Kidney (tissue), 13 donors: ENCODE measurements at regions not wholly inside any gene's neighbourhood (a gene's known extent, or its start where the extent isn't known, plus 50 kb on each side); places are given as distances from the start of the nearest gene placed in this dataset.

Source experiments
- DNase-seq, 5 donors: peaks; one replicate each; pipeline ENCODE4 v3.0.0-alpha.2; 2013 to 2020
- FAIRE-seq: peaks from 2 replicates; lab custom pipeline; 2012; peaks lifted over from hg19 to GRCh38; lab: Jason Lieb, UNC
- H3K27ac ChIP-seq, 2 donors: one replicate each; pipeline ENCODE4 v1.7.0; 2013; ENCODE audit warnings: low read depth in 2 of 2, low read length in 2 of 2, inconsistent platforms in 1 of 2
- H3K27me3 ChIP-seq: one replicate; pipeline ENCODE4 v1.7.1; 2013; ENCODE audit warnings: low read length, inconsistent platforms; ENCODE audit not compliant: control insufficient read depth, insufficient read depth
- H3K36me3 ChIP-seq, 3 donors: one replicate each; pipeline versions ENCODE4 v1.7.0 to v1.7.1; 2013; ENCODE audit warnings: low read length in 3 of 3, control low read depth in 1 of 3, inconsistent platforms in 1 of 3; ENCODE audit not compliant: insufficient read depth in 3 of 3, control insufficient read depth in 2 of 3
- H3K4me1 ChIP-seq, 3 donors: one replicate each; pipeline versions ENCODE4 v1.7.0 to v1.7.1; 2013; ENCODE audit warnings: low read length in 3 of 3, inconsistent platforms in 1 of 3, low read depth in 1 of 3; ENCODE audit not compliant: control insufficient read depth in 2 of 3, insufficient read depth in 2 of 3
- H3K4me3 ChIP-seq, 3 donors: one replicate each; pipeline versions ENCODE4 v1.7.0 to v1.8.1; 2013; ENCODE audit warnings: low read length in 3 of 3, control low read depth in 1 of 3, inconsistent platforms in 1 of 3
- H3K9ac ChIP-seq, 3 donors: one replicate each; pipeline versions ENCODE4 v1.7.0 to v1.7.1; 2013; ENCODE audit warnings: low read length in 3 of 3, control low read depth in 1 of 3, inconsistent platforms in 1 of 3
- H3K9me3 ChIP-seq, 3 donors: one replicate each; pipeline versions ENCODE4 v1.7.0 to v1.7.1; 2013; ENCODE audit warnings: low read length in 3 of 3, control low read depth in 1 of 3, inconsistent platforms in 1 of 3; ENCODE audit not compliant: control insufficient read depth in 2 of 3, insufficient read depth in 1 of 3
- intact Hi-C: fragments of 100-400 bp; cut with DNase I; formaldehyde crosslinking; loops from one replicate; pipeline ENCODE4 v1.11.1; 2022
- TF ChIP-seq, protein P1 (sequence below): IDR thresholded peaks from 3 replicates; pipeline ENCODE4 v1.5.1; 2012; ENCODE audit warnings: mild to moderate bottlenecking, moderate library complexity, borderline replicate concordance; ENCODE audit not compliant: insufficient read depth; ENCODE audit errors: extremely low read depth
- donor health status: control.
- donor health status: control.
- donor health status: control.
- donor health status: control.
- donor health status: control.
- donor health status: DM: yes; HTN: yes; CAD: no.
- donor health status: Normal renal cell carcinoma (clear cell type).

DNA sequence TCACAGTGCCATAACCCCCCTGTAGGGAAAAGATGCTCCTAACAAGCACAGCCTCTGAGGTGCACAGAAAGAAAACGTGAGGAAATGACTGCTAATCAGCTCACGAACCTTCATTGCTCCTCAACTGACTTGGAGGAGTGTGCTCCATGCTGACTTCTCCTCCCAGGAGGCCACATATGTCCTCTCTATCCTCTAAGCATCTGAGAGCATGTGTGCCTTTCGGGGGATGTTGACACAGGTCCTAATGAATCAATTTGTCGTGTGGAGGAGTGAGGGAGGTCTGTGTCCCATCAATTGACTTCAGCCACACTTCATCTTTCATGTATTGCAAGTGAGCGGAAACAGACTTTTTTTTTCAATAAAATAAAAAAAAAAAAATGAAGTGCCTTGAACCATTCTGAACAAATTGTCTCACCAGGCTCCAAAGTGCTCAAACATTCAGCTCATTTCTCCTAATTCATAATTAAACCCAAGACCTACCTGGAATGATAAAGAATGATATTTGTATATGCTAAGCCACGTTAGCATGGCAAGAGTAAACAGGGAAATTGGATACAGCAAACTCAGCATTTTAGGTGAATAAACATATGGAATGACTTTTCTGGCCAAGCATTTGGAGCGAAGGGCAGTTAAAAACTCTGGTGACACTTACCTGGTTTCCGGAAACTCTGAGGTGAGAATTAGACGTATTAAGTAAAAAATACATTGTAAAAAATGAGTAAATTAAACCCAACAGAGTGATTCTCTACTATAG lies 317.6 kb upstream of the FAT3 start:
- peak in 1 of 5 donors; percentile 11 for DNase-seq
- no peaks in the 10 kb centered on the region for H3K27me3 ChIP-seq
- no peak overlapping the region for H3K9ac ChIP-seq
- no peak overlapping the region for H3K4me3 ChIP-seq
- no peak for FAIRE-seq
- no peaks in the 10 kb centered on the region for H3K9me3 ChIP-seq
- no peaks in the 10 kb centered on the region for H3K36me3 ChIP-seq
- TF ChIP-seq, protein P1, sequence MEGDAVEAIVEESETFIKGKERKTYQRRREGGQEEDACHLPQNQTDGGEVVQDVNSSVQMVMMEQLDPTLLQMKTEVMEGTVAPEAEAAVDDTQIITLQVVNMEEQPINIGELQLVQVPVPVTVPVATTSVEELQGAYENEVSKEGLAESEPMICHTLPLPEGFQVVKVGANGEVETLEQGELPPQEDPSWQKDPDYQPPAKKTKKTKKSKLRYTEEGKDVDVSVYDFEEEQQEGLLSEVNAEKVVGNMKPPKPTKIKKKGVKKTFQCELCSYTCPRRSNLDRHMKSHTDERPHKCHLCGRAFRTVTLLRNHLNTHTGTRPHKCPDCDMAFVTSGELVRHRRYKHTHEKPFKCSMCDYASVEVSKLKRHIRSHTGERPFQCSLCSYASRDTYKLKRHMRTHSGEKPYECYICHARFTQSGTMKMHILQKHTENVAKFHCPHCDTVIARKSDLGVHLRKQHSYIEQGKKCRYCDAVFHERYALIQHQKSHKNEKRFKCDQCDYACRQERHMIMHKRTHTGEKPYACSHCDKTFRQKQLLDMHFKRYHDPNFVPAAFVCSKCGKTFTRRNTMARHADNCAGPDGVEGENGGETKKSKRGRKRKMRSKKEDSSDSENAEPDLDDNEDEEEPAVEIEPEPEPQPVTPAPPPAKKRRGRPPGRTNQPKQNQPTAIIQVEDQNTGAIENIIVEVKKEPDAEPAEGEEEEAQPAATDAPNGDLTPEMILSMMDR, result no peak
- intact Hi-C loops, result no loop called here
- H3K27ac ChIP-seq, result no peak overlapping the region
- no peaks in the 10 kb centered on the region for H3K4me1 ChIP-seq

DNA sequence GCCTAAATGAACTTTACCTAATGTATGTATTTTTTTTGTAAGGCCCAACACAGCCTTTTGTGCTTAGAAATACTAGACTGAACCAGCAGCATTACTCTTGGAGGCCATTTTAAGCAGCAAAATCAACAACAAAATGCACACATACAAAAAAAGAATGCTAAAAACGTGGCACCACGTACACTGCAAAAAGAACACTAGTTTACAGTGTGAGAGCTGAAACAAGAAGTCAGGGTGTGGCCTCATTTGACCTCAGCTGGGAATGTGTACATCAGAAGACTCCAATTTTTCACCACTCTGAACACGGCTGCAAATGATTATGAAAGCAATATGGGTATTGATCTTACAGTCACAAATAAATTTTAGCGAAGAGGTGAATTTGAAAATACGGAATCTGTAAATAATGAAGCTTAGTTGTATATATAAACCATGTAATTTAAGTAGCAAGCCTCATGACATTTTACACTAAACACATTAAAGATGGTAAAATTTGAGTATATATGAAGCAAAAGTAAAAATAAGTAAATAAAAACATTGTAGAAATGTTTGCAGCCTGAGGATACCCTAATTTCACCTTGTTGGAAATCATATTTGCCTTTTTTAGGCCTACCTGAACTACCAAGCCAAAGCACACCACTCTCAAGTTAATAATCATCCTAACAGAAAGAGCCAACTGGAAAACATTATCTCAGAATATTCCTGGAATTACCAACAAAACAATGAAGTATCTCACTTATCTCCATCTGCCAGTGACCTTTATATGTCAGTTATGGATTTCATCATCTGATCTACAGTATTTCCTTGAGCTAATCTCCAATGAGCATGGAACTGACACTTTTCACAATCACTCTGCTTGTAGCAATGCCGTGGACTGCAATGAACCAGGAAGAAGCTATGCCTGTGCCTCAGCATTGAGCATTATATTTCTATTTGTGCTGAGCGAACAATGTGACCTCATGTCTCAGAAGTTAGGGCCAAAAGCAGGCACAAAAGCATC lies 319.5 kb upstream of the FAT3 start:
- TF ChIP-seq, protein P1, result no peak
- intact Hi-C loops, result no loop called here
- Histone ChIP-seq H3K9ac (no peak overlapping the region), H3K36me3 (no peaks in the 10 kb centered on the region), H3K27ac (no peak overlapping the region), H3K9me3 (no peaks in the 10 kb centered on the region), H3K4me3 (no peak overlapping the region), H3K4me1 (no peaks in the 10 kb centered on the region), H3K27me3 (no peaks in the 10 kb centered on the region)
- no peak for FAIRE-seq
- no peak for DNase-seq

DNA sequence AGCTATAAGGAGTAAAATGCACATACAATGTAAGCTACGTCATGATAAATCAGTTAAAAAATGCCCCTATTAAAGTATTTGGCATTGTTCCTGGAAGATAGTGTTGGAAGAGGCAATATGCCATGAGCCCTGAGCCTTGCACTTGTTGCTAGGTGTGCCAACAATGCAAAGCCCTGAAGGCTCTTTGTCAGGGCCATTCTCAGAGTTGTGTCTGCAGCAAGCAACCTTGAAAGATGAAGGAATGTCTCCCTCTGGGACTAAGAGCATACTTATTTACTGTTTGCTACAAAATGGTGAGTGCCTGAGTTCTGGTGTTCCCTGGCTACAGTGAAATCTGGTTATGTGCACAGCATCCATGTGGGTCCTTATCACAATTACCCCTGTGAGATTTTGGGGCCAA lies 322.3 kb upstream of the FAT3 start:
- Histone ChIP-seq H3K27me3 (no peaks in the 10 kb centered on the region), H3K9ac (no peak overlapping the region), H3K27ac (no peak overlapping the region), H3K4me1 (no peaks in the 10 kb centered on the region), H3K4me3 (no peak overlapping the region), H3K9me3 (no peaks in the 10 kb centered on the region), H3K36me3 (no peaks in the 10 kb centered on the region)
- DNase-seq (no peak), FAIRE-seq (no peak)
- intact Hi-C loops, result no loop called here
- TF ChIP-seq, protein P1, result no peak
